Mammary epithelial cell (primary cell): ENCODE measurements at regions not wholly inside any gene's neighbourhood (a gene's known extent, or its start where the extent isn't known, plus 50 kb on each side); places are given as distances from the start of the nearest gene placed in this dataset.

Experiments used
- CTCF ChIP-seq, 2 donors: IDR thresholded peaks in 1 of 2; conservative IDR thresholded peaks in 1 of 2; 2 replicates each; pipeline ENCODE4 v1.5.1; 2011 to 2012; ENCODE audit warnings: inconsistent platforms in 2 of 2, low read length in 2 of 2, mild to moderate bottlenecking in 2 of 2, control low read depth in 1 of 2, low read depth in 1 of 2; ENCODE audit not compliant: insufficient read depth in 1 of 2; ENCODE audit errors: extremely low read depth in 1 of 2
- EZH2 ChIP-seq: IDR thresholded peaks from 2 replicates; pipeline ENCODE4 v1.6.1; 2012; ENCODE audit warnings: low read length, inconsistent platforms, borderline replicate concordance

GRCh38 chr1:195656780-195657179 is 951.5 kb downstream of the KCNT2 start:
- no peak for TF ChIP-seq CTCF (conservative IDR thresholded peaks at IDR 0.05 in 1 of 2, IDR thresholded peaks at IDR 0.05 in 1 of 2; ENCODE audit: extremely low read depth in 1 of 2, insufficient read depth in 1 of 2, low read depth in 1 of 2, low read length in 2 of 2)
- TF ChIP-seq EZH2 = no peak
